GM18498 (cell line): ENCODE measurements at regions not wholly inside any gene's neighbourhood (a gene's known extent, or its start where the extent isn't known, plus 50 kb on each side); places are given as distances from the start of the nearest gene placed in this dataset.
"Not testable (repeated sequence)": the region's sequence is repeated elsewhere in the genome, so short reads cannot be mapped to it uniquely, and the experiment has no call there.

ENCODE experiments used
- ATAC-seq: cut with Tn5 transposase; IDR thresholded peaks from one replicate; pipeline ENCODE4 v1.9.1; 2021; ENCODE audit warnings: mild to moderate bottlenecking, moderate library complexity; ENCODE audit not compliant: unreplicated experiment

- no peak for ATAC-seq
These were observed 128.3 kb upstream of the TBX18 start for GRCh38 chr6:84892671-84893070.

- no peak for ATAC-seq
These were observed 118.7 kb upstream of the TBX18 start for GRCh38 chr6:84882768-84883766.

- not testable (repeated sequence) for ATAC-seq
These were observed 115.0 kb upstream of the TBX18 start for GRCh38 chr6:84879385-84879784.

GRCh38 chr6:84877515-84878210 is 113.3 kb upstream of the TBX18 start:
- no peak for ATAC-seq

- no peak for ATAC-seq
These were observed 112.5 kb upstream of the TBX18 start for GRCh38 chr6:84876723-84877514.

- no peak for ATAC-seq
These were observed 108.8 kb upstream of the TBX18 start for GRCh38 chr6:84872996-84873723.

- no peak for ATAC-seq
These were observed 107.5 kb upstream of the TBX18 start for GRCh38 chr6:84871925-84872324.

- ATAC-seq, result no peak
These were observed 106.3 kb upstream of the TBX18 start for GRCh38 chr6:84870672-84871071.

- ATAC-seq, result no peak
These were observed 103.8 kb upstream of the TBX18 start for GRCh38 chr6:84868149-84868548.

- ATAC-seq, result no peak
These were observed 103.1 kb upstream of the TBX18 start for GRCh38 chr6:84867521-84867920.

- ATAC-seq, result no peak
These were observed 102.3 kb upstream of the TBX18 start for GRCh38 chr6:84866715-84867114.

GRCh38 chr6:84865372-84865771 is 101.0 kb upstream of the TBX18 start:
- ATAC-seq, result not testable (repeated sequence)

GRCh38 chr6:84862843-84863242 is 98.4 kb upstream of the TBX18 start:
- ATAC-seq, result no peak

- no peak for ATAC-seq
These were observed 96.5 kb upstream of the TBX18 start for GRCh38 chr6:84860920-84861319.

GRCh38 chr6:84860509-84860908 is 96.1 kb upstream of the TBX18 start:
- ATAC-seq, result no peak

GRCh38 chr6:84854811-84855400 is 90.5 kb upstream of the TBX18 start:
- no peak for ATAC-seq

GRCh38 chr6:84853901-84854300 is 89.5 kb upstream of the TBX18 start:
- ATAC-seq, result no peak

- no peak for ATAC-seq
These were observed 84.6 kb upstream of the TBX18 start for GRCh38 chr6:84848960-84849359.

GRCh38 chr6:84847390-84848160 is 83.2 kb upstream of the TBX18 start:
- ATAC-seq, result no peak
